OCI-LY7 (cell line): ENCODE measurements at regions not wholly inside any gene's neighbourhood (a gene's known extent, or its start where the extent isn't known, plus 50 kb on each side); places are given as distances from the start of the nearest gene placed in this dataset.

Source experiments
- BruUV-seq: library from RNA; stranded (reverse); fragments of 400-500 nt; replicated peaks from 2 replicates; lab custom pipeline; 2021; lab: Mats Ljungman, UMichigan
- CTCF ChIA-PET: fragments of 300-600 bp; sonication (Branson Sonifier 250); formaldehyde crosslinking; loops from one replicate; lab custom pipeline; 2022; ENCODE audit warnings: antibody characterized with exemption; ENCODE audit not compliant: unreplicated experiment; lab: Charles Lee
- POLR2A ChIA-PET: fragments of 300-600 bp; sonication (Branson Sonifier 250); formaldehyde crosslinking; loops from one replicate; lab custom pipeline; 2022; ENCODE audit warnings: antibody characterized with exemption; lab: Charles Lee
- DNase-seq: peaks from one replicate; pipeline ENCODE4 v3.0.0-alpha.2; 2015; ENCODE audit warnings: low spot score
- H2AFZ ChIP-seq: fragments of 200-600 bp; sonication (generic), shearing (Covaris generic); 2 replicates; pipeline ENCODE4 v1.6.1; 2014; ENCODE audit warnings: mild to moderate bottlenecking, antibody characterized with exemption, low read length, moderate library complexity
- H3K27ac ChIP-seq: fragments of 200-600 bp; sonication (generic); 2 replicates; pipeline ENCODE4 v1.5.1; 2014; ENCODE audit warnings: mixed run types, low read depth, mild to moderate bottlenecking, moderate library complexity, low read length, inconsistent platforms; ENCODE audit not compliant: poor library complexity, severe bottlenecking
- H3K36me3 ChIP-seq: fragments of 200-600 bp; sonication (generic); 2 replicates; pipeline ENCODE4 v1.6.1; 2014; ENCODE audit warnings: mild to moderate bottlenecking, antibody characterized with exemption, low read length, moderate library complexity, mixed read lengths; ENCODE audit not compliant: insufficient read depth
- H3K4me1 ChIP-seq: fragments of 200-600 bp; sonication (generic); 2 replicates; pipeline ENCODE4 v1.5.1; 2014; ENCODE audit warnings: mild to moderate bottlenecking, low read length; ENCODE audit not compliant: insufficient read depth, poor library complexity, severe bottlenecking
- H3K4me2 ChIP-seq: fragments of 200-600 bp; sonication (generic); 2 replicates; pipeline ENCODE4 v1.6.1; 2014; ENCODE audit warnings: mild to moderate bottlenecking, low read length
- H3K4me3 ChIP-seq: fragments of 200-600 bp; sonication (generic); 2 replicates; pipeline ENCODE4 v1.5.1; 2014; ENCODE audit warnings: mild to moderate bottlenecking, low read depth, low read length; ENCODE audit not compliant: poor library complexity, severe bottlenecking
- H3K79me2 ChIP-seq: fragments of 200-600 bp; sonication (generic); 2 replicates; pipeline ENCODE4 v1.6.1; 2016; ENCODE audit warnings: low read depth, mild to moderate bottlenecking, low read length, moderate library complexity, mixed read lengths; ENCODE audit not compliant: insufficient read depth
- H3K9me2 ChIP-seq: fragments of 200-600 bp; sonication (generic); 2 replicates; pipeline ENCODE4 v1.6.1; 2016; ENCODE audit warnings: mild to moderate bottlenecking, low read length, mixed read lengths; ENCODE audit not compliant: insufficient read depth
- H3K9me3 ChIP-seq: fragments of 200-600 bp; sonication (generic); 2 replicates; pipeline ENCODE4 v1.6.1; 2014; ENCODE audit warnings: mild to moderate bottlenecking, mixed run types, low read length, mixed read lengths
- H4K20me1 ChIP-seq: fragments of 200-600 bp; sonication (generic); 2 replicates; pipeline ENCODE4 v1.6.1; 2014; ENCODE audit warnings: mild to moderate bottlenecking, antibody characterized with exemption, low read length, moderate library complexity, mixed read lengths; ENCODE audit not compliant: insufficient read depth
- EZH2phosphoT487 ChIP-seq: fragments of 200-600 bp; sonication (generic); IDR thresholded peaks from 2 replicates; pipeline ENCODE4 v1.6.1; 2018; ENCODE audit warnings: low read depth, borderline replicate concordance, mild to moderate bottlenecking, mixed run types, antibody characterized with exemption, low read length, moderate library complexity, mixed read lengths
- intact Hi-C: fragments of 100-400 bp; cut with micrococcal nuclease; formaldehyde crosslinking; loops from one replicate; pipeline ENCODE4 v1.10.0; 2022; ENCODE audit not compliant: unreplicated experiment
- TF ChIP-seq, protein P1 (sequence below): fragments of 200-600 bp; sonication (generic); conservative IDR thresholded peaks from 2 replicates; pipeline ENCODE4 v1.5.1; 2014; ENCODE audit warnings: mild to moderate bottlenecking, antibody characterized with exemption, low read length, moderate library complexity, mixed read lengths

DNA sequence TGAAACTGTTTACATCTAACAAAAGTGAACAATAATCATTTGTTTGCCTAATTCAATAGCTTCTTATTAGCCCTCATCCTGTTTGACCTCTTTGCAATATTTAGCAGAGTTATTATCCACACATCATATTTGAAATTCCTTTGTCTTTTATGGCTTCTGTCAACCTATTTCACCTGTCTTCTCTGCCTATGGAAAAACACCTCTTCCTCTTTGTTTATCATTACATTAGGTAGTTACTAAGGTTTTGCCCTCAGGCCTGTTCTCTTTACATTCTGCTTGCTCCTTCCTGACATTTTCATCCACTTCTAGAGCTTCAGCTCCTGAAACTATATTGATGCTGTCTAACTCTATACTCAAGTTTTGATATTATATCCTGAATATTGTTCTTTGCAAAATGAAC is 183.0 kb downstream of the SUCNR1 start:
- ChIA-PET CTCF (no interaction called here), POLR2A (interaction anchor here (0.6 kb wide), 1 partner anchor 8 kb away, joined by 3 read pairs; no protein-coding TSS in a partner anchor)
- Histone ChIP-seq H3K4me2 (no peak overlapping the region), H2AFZ (no peak overlapping the region), H3K9me2 (no peaks in the 10 kb centered on the region), H4K20me1 (no peaks in the 10 kb centered on the region), H3K27ac (no peak overlapping the region), H3K9me3 (no peaks in the 10 kb centered on the region), H3K4me1 (no peaks in the 10 kb centered on the region), H3K36me3 (no peaks in the 10 kb centered on the region), H3K79me2 (no peaks in the 10 kb centered on the region), H3K4me3 (no peak overlapping the region)
- no TSS peak for BruUV-seq
- intact Hi-C loops: no loop called here
- no peak for DNase-seq
- TF ChIP-seq EZH2phosphoT487: no peak
- TF ChIP-seq, protein P1, sequence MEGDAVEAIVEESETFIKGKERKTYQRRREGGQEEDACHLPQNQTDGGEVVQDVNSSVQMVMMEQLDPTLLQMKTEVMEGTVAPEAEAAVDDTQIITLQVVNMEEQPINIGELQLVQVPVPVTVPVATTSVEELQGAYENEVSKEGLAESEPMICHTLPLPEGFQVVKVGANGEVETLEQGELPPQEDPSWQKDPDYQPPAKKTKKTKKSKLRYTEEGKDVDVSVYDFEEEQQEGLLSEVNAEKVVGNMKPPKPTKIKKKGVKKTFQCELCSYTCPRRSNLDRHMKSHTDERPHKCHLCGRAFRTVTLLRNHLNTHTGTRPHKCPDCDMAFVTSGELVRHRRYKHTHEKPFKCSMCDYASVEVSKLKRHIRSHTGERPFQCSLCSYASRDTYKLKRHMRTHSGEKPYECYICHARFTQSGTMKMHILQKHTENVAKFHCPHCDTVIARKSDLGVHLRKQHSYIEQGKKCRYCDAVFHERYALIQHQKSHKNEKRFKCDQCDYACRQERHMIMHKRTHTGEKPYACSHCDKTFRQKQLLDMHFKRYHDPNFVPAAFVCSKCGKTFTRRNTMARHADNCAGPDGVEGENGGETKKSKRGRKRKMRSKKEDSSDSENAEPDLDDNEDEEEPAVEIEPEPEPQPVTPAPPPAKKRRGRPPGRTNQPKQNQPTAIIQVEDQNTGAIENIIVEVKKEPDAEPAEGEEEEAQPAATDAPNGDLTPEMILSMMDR: no peak

DNA sequence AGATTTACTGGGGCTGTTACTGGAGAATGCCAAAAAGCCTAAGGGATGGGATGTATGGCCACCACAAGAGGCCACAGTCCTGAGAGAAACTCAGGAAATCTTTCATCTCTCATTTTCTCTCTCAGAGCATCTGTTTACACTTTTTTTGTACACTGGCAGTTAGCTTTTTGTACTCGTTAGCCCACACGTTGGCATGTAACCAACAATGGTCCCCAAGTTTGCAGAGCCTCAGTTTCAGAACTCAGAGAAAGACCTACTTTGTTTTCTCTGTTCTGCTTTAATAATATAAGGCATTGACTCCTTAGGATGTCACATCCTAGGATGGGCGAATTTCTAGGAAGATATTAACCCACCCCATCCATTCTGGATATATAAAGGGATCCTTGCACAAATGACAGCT is 183.5 kb downstream of the SUCNR1 start:
- CTCF ChIA-PET: no interaction called here
- no peaks in the 10 kb centered on the region for H3K9me3 ChIP-seq
- intact Hi-C loops: no loop called here
- H4K20me1 ChIP-seq: no peaks in the 10 kb centered on the region
- H2AFZ ChIP-seq: no peak overlapping the region
- H3K27ac ChIP-seq: no peak overlapping the region
- BruUV-seq: no TSS peak
- no peak overlapping the region for H3K4me3 ChIP-seq
- POLR2A ChIA-PET: interaction anchor here (0.6 kb wide), 1 partner anchor 7 kb away, joined by 3 read pairs; no protein-coding TSS in a partner anchor
- no peak for TF ChIP-seq EZH2phosphoT487
- TF ChIP-seq, protein P1: no peak
- H3K4me1 ChIP-seq: no peaks in the 10 kb centered on the region
- no peaks in the 10 kb centered on the region for H3K36me3 ChIP-seq
- H3K9me2 ChIP-seq: no peaks in the 10 kb centered on the region
- no peak overlapping the region for H3K4me2 ChIP-seq
- H3K79me2 ChIP-seq: no peaks in the 10 kb centered on the region
- DNase-seq: no peak

DNA sequence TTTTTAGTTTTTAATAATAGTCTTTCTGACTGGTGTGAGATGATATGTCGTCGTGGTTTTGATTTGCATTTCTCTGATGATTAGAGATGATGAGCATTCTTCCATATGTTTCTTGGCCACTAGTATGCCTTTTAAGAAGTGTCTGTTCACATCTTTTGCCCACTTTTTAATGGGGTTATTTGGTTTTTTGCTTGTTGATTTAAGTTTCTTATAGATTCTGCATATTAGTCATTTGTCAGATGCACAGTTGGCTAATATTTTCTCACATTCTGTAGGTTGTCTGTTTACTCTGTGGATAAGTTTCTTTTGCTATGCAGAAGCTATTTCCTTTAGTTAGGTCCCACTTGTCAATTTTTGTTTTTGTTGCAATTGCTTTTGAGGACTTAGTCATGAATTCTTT is 185.4 kb downstream of the SUCNR1 start:
- no peak overlapping the region for H3K4me2 ChIP-seq
- H3K9me2 ChIP-seq: no peaks in the 10 kb centered on the region
- H2AFZ ChIP-seq: no peak overlapping the region
- no peaks in the 10 kb centered on the region for H3K36me3 ChIP-seq
- ChIA-PET POLR2A (interaction anchor here (0.6 kb wide), 1 partner anchor 595 kb away, joined by 4 read pairs; no protein-coding TSS in a partner anchor), CTCF (no interaction called here)
- H3K9me3 ChIP-seq: no peaks in the 10 kb centered on the region
- DNase-seq: no peak
- no peaks in the 10 kb centered on the region for H3K79me2 ChIP-seq
- H4K20me1 ChIP-seq: no peaks in the 10 kb centered on the region
- no peak overlapping the region for H3K27ac ChIP-seq
- no peak overlapping the region for H3K4me3 ChIP-seq
- intact Hi-C loops: no loop called here
- no TSS peak for BruUV-seq
- TF ChIP-seq, protein P1: no peak
- no peak for TF ChIP-seq EZH2phosphoT487
- H3K4me1 ChIP-seq: no peaks in the 10 kb centered on the region
